NCI-H2196 (cell line): ENCODE measurements at regions not wholly inside any gene's neighbourhood (a gene's known extent, or its start where the extent isn't known, plus 50 kb on each side); places are given as distances from the start of the nearest gene placed in this dataset.
A peak's percentile ranks its signal among the peaks of the same experiment; 100 is the strongest.

Experiments
- DNase-seq: peaks from one replicate; lab custom pipeline; 2025; ENCODE audit not compliant: unreplicated experiment; lab: John Stamatoyannopoulos, UW

DNA sequence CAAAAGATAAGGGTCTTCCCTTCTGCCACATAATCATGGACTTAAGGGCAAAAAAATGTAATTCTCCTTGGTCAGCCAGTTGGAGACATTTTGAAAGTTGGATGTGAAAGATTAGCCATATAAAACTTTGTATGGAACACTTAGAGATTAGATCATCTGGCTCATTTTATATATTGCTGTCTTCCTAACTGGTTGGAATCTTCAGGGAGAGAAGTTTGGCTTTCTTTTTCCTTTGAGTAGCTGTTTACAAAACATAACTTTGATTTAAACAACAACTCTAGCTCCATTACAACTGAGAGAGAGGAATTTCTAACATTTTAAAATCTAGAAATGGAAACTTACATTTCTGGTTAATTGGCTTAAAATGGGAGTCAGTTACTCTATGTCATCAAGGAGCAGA is 132.7 kb downstream of the RDH14 start:
- DNase-seq = no peak

DNA sequence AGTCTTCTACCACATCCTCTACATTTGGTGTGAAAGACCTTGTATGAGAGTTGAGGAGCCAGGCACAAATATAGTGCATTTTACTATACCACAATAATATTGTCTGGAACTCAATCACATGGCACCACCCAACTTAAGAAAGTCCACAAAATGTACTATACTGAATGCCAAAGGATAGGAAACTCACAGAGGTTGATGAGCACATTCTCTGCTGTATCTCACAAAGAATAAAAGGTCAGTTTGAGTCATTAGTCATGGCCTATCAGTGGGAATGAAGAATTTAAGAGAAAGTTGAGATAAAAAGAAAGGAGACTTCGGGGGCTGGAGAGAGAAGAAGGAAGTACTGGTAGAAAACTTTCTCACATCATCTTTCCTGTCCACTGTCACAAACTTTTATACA is 134.3 kb downstream of the RDH14 start:
- DNase-seq = no peak

DNA sequence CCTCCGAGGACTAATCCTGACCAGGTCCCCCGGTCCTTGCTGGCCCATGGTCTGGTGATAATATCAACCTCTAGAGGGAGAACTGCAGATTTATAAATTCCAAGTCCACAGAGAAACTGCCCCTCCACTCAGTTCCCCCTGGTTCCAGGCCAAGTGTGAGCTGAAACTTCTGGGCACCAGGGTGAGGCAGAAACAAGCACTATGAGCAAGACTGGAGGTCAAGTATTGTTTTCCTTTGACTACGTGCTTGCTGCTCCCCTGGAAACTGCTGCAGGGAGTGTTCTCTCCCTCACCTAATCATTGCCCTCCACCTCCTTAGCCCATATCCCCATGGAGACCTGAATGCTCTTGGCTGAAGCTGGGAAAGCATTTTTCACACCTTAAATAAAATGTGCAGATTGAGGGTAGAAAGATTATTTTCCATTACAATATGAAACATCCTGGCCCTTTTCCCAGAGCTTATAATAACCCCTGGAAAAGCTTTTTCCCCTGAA is 135.2 kb downstream of the RDH14 start:
- no peak for DNase-seq

DNA sequence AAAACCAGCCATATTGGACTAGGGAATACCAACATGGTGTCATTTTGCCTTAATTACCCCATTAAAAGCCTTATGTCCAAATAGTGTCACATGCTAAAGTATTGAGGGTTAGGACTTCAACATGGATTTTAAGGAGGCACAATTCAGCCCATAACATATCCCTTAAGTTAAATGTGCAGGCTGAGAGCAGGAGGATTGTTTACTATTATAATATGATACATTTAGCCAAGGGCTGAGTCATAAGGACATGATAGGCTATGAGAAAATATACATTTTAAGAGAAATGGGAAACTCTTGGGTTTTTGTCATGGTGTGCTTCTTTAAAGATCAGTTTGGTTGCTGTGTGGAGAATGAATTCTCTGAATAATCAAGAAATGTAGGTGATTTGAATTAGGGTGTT is 136.8 kb downstream of the RDH14 start:
- DNase-seq = no peak

DNA sequence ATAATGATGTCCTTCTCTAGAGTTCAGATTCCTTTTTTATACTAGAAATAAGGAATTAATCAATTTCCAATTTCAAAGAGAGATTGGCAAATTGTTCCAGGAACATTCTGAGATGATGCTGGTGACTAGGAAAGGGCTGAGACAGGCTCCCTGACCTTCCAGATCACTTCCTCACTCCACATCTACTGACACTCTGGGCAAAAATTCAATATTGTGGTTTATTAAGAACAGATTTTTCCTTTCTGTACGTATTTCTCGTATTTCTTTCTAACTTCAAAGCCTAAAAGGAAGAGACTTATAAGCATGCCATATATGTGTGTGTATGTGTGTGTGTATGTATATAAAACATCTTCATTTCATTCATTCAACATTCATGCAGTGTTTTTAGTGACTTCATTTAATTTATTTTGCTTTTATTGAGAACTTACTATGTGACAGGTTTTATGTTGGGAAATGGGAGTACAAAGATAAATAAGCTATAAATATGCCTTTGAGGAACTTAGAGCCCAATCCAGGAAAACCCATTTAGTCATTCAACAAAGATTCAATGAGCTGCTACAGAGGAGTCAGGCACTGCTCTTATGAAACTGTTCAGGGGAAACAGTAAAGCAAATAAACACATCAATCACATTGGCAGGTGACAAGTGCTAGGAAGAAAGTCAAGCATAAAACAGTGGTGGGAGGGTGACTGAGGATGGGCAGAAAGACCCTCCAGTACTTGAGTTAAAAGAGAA is 137.9 kb downstream of the RDH14 start:
- no peak for DNase-seq

DNA sequence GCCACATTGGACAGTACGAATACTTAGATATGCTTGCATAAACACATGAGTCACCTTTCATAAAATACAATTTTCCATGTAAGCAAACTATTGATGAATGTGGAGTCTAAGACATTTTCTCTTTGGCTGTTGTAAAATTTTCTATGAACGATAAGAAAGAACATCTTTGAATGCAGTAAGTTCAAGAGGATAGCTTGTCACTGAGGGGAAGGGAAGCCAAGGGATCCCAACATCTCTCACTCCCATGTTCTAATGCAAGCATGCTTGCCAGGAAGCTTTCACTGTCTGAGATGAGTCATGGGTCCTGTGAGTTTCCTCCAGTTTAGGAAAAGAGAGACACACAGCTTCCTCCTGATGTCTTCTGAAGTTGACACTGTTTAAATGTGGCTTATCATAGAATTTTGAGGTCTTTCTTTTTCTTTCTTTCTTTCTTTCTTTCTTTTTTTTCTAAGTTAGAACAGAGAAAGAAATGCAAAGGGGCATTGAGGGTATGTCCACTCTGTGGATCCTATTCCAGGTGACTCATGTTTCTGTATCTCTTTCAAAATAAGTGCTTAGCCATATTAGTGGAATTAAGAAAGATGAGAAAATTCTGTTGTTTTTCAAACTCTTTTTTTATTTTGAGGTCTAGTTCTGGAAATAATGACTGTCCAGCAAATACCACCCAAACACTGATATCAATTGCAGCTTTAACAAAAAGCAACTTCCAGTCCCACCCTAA is 146.6 kb downstream of the RDH14 start:
- peak; percentile 7 for DNase-seq

DNA sequence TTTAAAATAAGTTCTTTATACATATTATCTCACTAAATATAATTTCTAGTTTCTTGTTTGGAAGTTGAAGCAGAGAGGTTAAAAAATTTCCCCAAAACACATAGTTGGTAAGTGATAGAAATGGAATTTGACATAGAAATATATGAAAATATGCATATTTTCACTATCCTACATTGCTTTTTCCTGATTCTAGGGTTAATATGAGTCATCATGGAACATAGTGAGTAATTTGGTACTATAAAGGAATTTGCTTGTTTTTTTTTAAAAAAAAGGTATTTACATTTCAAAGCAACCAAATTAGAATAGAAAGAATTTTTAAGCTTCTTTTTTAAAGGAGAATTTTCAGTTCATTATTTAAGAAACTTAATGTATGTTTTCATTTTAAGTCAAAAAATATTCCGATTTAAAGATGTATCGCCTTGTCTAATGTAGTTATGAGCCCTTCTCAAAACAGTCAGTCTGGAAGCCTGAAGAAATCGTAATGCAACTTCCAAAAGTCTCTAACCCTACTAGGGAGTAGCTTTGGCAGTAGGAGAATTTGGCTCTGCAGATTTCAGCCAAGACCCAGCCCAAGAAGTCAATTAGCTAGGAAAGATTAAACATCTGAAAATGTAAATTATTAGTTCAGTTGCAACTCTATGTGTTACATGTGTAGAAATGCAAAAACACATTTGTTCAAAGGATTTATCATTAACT is 147.3 kb downstream of the RDH14 start:
- no peak for DNase-seq

DNA sequence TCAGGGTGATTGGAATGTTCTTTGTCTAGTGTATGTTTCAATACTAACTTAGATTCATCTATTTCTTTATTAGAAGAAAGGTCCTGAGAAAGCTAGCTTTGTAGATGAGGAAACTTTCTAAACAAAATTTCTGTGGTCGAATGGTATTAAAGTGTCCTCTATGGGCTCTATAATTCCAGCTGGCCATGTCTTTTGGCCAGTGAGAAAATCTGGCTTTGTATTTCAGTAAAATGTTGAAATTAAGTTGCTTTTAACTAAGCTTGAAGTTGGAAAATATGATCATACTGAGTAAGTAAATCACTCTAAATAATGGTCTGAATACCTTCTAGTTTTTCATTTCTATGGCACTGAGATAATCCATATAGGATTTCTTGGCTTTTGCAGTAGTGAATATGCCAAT is 148.8 kb downstream of the RDH14 start:
- DNase-seq = no peak

DNA sequence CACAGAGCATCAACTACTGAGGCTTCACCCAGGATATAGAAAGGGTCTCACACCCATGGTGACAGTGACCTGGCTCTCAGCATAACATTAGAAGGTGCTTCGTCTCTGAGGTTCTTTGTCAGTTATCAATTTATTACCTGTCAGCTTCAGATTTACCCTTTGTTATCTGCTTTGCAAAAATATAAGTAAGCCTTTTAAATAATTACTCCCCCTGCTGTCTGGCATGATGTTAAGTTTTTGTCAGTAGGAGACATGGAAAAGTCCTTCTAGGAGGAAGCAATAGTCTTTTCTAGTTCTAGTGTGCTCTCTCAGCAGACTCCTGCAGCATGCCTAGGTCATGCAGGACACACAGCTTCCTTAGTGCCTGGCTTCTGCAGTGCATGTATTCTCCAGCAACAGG is 149.9 kb downstream of the RDH14 start:
- DNase-seq = no peak

DNA sequence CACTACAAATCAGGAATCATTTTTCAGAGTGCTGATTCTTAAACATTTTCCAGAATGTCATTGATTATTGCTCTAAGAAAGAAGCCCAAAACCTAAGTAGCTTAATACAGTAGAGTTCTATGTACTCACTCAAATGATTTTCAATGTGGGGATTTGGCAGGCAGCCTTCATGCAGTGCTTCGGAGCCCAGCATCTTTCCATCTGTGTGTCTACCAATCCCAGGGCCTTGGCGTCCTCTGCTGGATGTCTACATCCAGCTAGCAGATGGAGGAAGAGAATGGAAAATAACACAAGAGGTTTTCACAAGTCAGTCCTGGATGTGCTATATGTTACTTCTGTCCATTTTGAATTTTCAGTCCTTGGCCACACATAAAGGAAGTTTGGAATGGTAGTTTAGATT is 151.8 kb downstream of the RDH14 start:
- no peak for DNase-seq

DNA sequence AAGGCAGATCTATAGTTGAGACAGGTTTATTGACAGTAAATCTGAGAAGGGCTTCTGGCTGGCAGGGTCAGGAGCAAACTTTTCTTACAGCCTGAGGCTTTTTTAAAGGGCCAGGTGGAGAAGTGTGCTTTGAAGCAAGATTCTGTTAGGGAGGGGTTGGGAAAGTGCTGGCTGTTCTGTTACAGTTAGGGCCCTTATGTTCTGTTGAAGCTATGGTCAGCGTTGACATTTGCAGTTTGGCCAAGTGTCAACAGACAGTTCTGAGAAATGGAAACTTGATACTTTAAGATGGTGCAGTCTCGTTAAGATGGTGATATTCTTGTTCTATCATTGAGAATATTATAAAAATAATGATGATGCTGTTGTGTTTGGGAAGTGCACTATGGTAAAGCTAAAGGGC is 154.2 kb downstream of the RDH14 start:
- DNase-seq = peak; percentile 10

DNA sequence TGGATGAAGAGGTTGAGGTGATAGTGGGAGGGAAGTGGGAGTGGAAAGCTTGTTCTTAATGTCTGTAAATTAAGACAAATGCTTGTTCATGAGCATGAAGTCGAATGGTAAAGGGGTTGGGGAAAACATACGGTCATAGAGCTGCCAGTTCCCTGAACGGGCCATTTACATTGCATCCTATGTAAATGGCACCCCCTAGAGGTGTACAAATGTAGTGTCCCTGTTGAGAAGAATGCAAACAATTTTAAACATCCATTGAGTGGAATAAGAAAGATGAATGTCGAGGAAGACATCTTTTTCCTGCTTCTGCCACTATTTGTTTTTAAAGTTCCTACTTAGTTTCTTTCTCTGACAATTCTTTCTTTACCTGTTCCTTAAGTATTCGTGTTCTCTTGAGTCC is 155.7 kb downstream of the RDH14 start:
- no peak for DNase-seq

DNA sequence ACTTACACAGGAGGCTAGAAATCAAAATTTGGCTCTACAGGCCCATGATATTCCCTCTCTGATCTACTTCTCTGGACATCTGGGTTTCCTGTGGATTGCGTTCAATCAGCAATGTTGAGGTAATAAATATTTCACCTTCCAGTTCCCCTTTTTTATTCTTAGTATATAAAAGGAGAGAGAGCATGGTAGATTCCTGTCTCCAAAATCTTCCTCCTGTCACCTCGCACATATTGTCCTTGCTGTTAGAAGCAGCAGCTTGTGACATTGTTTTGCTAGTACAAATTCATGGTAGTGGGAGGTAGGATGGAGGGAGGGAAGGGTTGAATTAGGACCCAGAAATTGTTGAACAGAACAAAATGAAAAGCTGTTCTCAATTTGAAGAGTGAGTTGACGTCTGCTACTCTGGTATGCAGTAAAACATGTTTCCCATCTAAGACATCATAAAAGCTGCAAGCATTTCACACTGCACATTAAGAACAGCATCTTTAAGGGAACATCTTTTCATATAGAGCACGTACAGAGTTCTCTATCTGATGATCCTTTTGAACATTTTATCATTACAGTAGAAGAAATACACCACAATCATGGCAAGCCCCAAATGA is 156.4 kb downstream of the RDH14 start:
- DNase-seq = no peak

DNA sequence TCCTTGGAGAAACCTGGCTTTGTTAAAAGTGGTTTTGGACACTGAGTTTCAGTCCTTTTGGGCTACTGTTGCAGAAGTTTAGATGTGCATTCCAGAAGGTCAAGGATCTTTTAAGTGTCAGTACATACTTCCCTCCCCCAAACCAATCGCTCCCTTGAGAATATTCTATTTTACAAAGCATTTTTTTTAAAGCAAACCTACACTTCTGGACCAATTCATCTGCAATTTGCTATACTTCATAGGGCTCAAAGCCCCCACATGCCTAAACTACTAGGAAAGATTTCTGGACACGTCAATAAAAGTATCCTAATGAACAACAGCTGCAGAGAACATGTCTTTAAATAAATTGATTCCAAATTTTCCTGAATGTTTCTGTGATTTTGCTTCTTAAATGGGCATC is 157.6 kb downstream of the RDH14 start:
- DNase-seq = no peak

DNA sequence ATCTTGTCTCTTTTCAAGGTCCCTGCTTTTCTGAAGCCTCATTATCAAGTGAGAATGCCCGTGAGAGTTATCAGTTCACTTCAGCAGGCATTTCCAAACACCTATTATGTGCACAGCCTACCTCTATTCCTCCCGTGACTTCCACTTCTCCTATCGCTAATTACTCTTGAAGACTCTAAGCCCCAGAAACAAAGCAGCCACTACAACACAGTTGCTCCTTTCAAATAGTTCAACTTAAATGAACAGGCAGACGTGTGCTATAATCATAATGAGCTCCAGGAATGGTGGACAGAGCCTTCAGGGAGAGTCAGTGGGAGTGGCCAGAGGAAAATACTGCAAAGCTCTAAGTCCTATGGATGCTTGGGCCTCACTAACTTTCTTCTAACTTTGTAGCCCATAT is 159.0 kb downstream of the RDH14 start:
- DNase-seq = no peak

DNA sequence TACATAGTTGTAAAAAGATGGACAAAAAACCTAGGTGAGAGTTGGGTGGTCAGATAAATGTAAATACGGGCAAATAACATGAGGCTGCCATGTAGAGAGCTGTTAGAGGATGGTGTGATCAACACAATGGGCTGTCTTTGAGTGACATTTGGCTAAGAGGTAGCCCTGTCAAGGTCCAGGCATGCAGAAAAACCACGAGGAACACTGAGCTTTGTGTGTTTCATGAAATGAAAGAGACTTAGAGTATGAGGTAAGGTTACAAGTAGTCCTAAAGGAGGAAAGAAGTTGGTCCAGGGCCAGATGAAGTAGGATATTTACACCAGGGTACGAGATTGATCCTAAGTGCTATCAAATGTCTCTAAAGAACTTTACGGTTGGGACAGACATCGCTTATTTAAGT is 160.9 kb downstream of the RDH14 start:
- no peak for DNase-seq

DNA sequence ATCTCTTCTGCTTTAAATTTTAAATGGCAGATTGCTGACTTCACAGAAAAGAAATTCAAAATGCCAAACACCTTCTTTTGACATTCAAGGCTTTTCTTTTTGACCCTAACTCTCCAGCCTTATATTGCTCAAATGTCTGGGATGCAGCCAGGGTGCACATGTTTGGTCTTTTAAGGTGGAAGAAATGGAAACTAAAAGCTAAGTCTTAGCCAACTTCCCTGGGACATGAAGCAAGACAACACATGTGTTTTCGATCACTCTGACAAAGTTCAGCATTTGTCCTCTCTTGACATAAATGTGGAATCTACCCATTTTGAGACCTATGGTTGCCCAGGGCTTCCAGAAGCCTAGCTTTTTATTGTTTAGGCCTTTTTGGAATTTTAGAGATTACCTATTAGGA is 161.6 kb downstream of the RDH14 start:
- DNase-seq = no peak

DNA sequence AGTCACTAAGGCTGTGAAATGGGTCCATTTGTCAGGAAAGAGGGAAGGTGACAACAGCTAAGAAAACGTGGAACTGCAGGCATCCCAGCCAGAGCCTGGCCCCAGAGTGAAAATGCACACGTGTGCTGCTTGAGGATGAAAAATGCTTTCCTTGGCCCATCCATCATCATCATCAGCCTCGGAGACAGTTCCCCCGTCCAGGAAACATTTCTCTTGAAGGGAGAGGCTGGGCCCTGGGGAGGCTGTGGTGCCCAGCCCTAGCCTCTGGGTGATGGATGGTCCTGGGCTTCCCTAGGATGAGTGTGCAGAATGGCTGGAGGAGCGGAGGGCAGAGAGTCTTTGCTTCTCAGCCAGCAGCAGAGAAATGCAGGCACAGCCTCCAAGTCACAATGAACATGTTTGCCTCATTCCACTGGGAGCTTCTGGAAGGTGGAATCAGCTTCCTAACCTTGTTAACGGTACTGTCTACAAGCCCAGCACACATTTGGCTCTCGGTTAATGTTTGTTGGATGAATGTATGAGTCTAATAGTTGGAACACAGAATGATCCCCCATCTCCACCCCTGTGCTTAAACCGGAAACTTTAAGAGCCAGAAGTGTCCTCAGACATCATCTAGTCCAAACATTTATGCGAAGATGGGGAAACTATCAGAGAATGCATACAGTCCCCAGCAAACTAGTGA is 164.0 kb downstream of the RDH14 start:
- DNase-seq = no peak

DNA sequence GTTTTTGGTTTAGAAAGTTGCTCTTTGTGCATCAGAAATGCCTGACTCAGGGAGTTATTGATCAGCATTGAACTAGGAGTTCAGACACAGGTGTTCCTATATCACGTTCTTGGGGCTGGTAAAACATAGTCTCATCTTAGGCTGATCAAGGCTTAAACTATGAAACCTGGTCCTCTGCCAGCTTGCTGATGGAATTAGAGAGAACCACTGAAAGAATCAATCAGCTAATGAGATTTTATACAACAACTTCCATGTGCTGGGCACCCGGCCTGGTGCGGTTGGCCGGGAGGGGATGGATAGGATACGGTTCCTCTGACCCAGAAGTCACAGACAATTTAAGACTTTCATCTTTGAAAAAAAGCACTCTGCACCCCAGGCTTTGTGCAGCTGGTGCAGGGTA is 164.9 kb downstream of the RDH14 start:
- no peak for DNase-seq

DNA sequence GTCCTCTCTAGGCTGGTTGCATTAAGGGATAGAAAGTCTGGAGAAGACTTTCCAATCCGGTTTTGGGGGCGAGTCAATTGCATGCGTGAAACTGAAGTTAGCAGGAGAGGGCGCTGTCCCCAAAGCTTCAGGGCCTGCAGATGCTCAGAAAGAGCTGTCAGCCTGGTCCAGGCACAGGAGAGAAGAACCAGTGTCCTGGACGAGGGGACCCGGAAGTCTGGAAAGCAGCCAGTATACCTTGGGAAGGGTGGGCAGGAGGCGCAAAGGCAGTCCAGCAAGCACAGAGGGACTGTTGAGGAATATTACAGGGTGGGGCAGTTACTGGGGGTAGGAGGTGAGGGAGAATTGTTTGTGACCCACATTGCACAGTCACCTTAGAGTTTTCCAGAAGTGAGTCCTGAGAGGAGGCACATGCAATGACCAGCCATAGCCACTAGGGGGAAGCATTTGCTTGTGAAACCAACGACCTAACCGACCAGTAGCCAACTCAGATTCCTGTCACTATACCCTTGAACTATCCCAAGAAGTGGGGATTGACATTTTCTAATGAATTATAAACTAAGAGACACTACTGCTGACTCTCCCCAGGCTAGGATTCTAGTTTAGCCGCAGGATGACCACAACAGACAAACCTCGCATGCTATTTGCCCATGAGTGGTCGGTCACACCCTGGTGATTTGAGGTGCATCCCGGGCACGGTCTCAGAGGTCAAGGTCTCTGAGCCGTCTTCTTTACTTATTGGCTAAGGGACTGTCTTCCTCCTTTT is 172.8 kb downstream of the RDH14 start:
- DNase-seq = peak; percentile 74
